CD8-positive, alpha-beta memory T cell (primary cell): ENCODE measurements at regions not wholly inside any gene's neighbourhood (a gene's known extent, or its start where the extent isn't known, plus 50 kb on each side); places are given as distances from the start of the nearest gene placed in this dataset.
"Not testable (repeated sequence)": the region's sequence is repeated elsewhere in the genome, so short reads cannot be mapped to it uniquely, and the experiment has no call there.

Experiments used
- CTCF ChIA-PET: fragments of 350-600 bp; sonication (Branson Sonifier 250); formaldehyde crosslinking; loops from one replicate; lab custom pipeline; 2021; ENCODE audit warnings: antibody characterized with exemption; lab: Charles Lee
- POLR2A ChIA-PET: fragments of 350-600 bp; sonication (Branson Sonifier 250); formaldehyde crosslinking; loops from one replicate; lab custom pipeline; 2021; ENCODE audit warnings: antibody characterized with exemption; lab: Charles Lee
- DNase-seq, 5 donors: peaks; one replicate each; pipeline versions ENCODE4 v3.0.0 to v3.0.0-alpha.2; 2020 to 2022; ENCODE audit warnings: mixed read lengths in 1 of 5
- H3K27ac ChIP-seq: one replicate; pipeline ENCODE4 v1.7.0; 2013; ENCODE audit warnings: low read depth, mild to moderate bottlenecking, low read length, moderate library complexity
- H3K27me3 ChIP-seq: 2 replicates; pipeline ENCODE4 v1.7.0; 2013; ENCODE audit warnings: low read length, mild to moderate bottlenecking; ENCODE audit not compliant: insufficient read depth, poor library complexity, severe bottlenecking
- H3K36me3 ChIP-seq: 2 replicates; pipeline ENCODE4 v1.7.0; 2013; ENCODE audit warnings: mild to moderate bottlenecking, low read length, moderate library complexity; ENCODE audit not compliant: insufficient read depth
- H3K4me1 ChIP-seq: 2 replicates; pipeline ENCODE4 v1.7.0; 2013; ENCODE audit warnings: mild to moderate bottlenecking, low read length, moderate library complexity; ENCODE audit not compliant: insufficient read depth
- H3K4me3 ChIP-seq: 2 replicates; pipeline ENCODE4 v1.7.0; 2013; ENCODE audit warnings: mild to moderate bottlenecking, low read length
- H3K9me3 ChIP-seq: 2 replicates; pipeline ENCODE4 v1.7.0; 2013; ENCODE audit warnings: mild to moderate bottlenecking, low read length
- H3K27ac Mint-ChIP-seq, 8 donors: one replicate each; pipeline ENCODE4 v1.8.0; 2020 to 2021; ENCODE audit warnings: mixed read lengths in 8 of 8, mild to moderate bottlenecking in 6 of 8, inconsistent platforms in 3 of 8, moderate library complexity in 3 of 8
- H3K27me3 Mint-ChIP-seq, 2 donors: one replicate each; pipeline ENCODE4 v1.8.0; 2020 to 2021; ENCODE audit warnings: mixed read lengths in 2 of 2, mild to moderate bottlenecking in 1 of 2, moderate library complexity in 1 of 2
- H3K36me3 Mint-ChIP-seq, 3 donors: one replicate each; pipeline ENCODE4 v1.8.0; 2020 to 2021; ENCODE audit warnings: mixed read lengths in 3 of 3, inconsistent platforms in 1 of 3, mild to moderate bottlenecking in 1 of 3
- H3K4me1 Mint-ChIP-seq, 3 donors: one replicate each; pipeline ENCODE4 v1.8.0; 2020 to 2021; ENCODE audit warnings: mixed read lengths in 3 of 3, inconsistent platforms in 1 of 3, mild to moderate bottlenecking in 1 of 3
- H3K4me3 Mint-ChIP-seq, 7 donors: one replicate each; pipeline ENCODE4 v1.8.0; 2020 to 2021; ENCODE audit warnings: mixed read lengths in 7 of 7, mild to moderate bottlenecking in 6 of 7, moderate library complexity in 4 of 7, inconsistent platforms in 2 of 7
- H3K9me3 Mint-ChIP-seq, 5 donors: one replicate each; pipeline ENCODE4 v1.8.0; 2020 to 2022; ENCODE audit warnings: mixed read lengths in 5 of 5, mild to moderate bottlenecking in 3 of 5, moderate library complexity in 2 of 5, inconsistent platforms in 1 of 5

GRCh38 chr15:20305912-20306311, 235.7 kb downstream of the GOLGA6L6 start:
- H3K4me1 Mint-ChIP-seq, H3K27me3 ChIP-seq, H3K9me3 ChIP-seq, H3K27ac Mint-ChIP-seq, H3K36me3 ChIP-seq, H3K27me3 Mint-ChIP-seq, H3K4me3 Mint-ChIP-seq, H3K36me3 Mint-ChIP-seq, DNase-seq, H3K4me3 ChIP-seq, H3K27ac ChIP-seq, POLR2A ChIA-PET, H3K9me3 Mint-ChIP-seq, CTCF ChIA-PET, H3K4me1 ChIP-seq: not testable (repeated sequence)

GRCh38 chr15:20305015-20305465, 236.6 kb downstream of the GOLGA6L6 start:
- H3K4me1 ChIP-seq, H3K36me3 Mint-ChIP-seq, H3K4me1 Mint-ChIP-seq, H3K27me3 Mint-ChIP-seq, H3K9me3 Mint-ChIP-seq, POLR2A ChIA-PET, CTCF ChIA-PET, H3K27me3 ChIP-seq, DNase-seq, H3K36me3 ChIP-seq, H3K4me3 ChIP-seq, H3K9me3 ChIP-seq, H3K27ac ChIP-seq, H3K27ac Mint-ChIP-seq, H3K4me3 Mint-ChIP-seq: not testable (repeated sequence)

GRCh38 chr15:20304282-20305014, 237.2 kb downstream of the GOLGA6L6 start:
- H3K9me3 ChIP-seq, H3K4me1 ChIP-seq, H3K9me3 Mint-ChIP-seq, H3K4me1 Mint-ChIP-seq, CTCF ChIA-PET, H3K36me3 Mint-ChIP-seq, H3K36me3 ChIP-seq, POLR2A ChIA-PET, H3K4me3 Mint-ChIP-seq, H3K27me3 ChIP-seq, H3K27me3 Mint-ChIP-seq, H3K27ac ChIP-seq, DNase-seq, H3K4me3 ChIP-seq, H3K27ac Mint-ChIP-seq: not testable (repeated sequence)

GRCh38 chr15:20303248-20304171, 238.1 kb downstream of the GOLGA6L6 start:
- POLR2A ChIA-PET, H3K4me3 Mint-ChIP-seq, CTCF ChIA-PET, H3K36me3 ChIP-seq, H3K4me1 Mint-ChIP-seq, H3K4me3 ChIP-seq, H3K36me3 Mint-ChIP-seq, H3K27ac ChIP-seq, DNase-seq, H3K9me3 Mint-ChIP-seq, H3K27me3 Mint-ChIP-seq, H3K27ac Mint-ChIP-seq, H3K9me3 ChIP-seq, H3K4me1 ChIP-seq, H3K27me3 ChIP-seq: not testable (repeated sequence)

- H3K36me3 ChIP-seq, POLR2A ChIA-PET, H3K9me3 Mint-ChIP-seq, H3K4me1 ChIP-seq, H3K36me3 Mint-ChIP-seq, CTCF ChIA-PET, H3K4me3 Mint-ChIP-seq, H3K4me3 ChIP-seq, H3K9me3 ChIP-seq, H3K27me3 ChIP-seq, H3K27ac ChIP-seq, DNase-seq, H3K27me3 Mint-ChIP-seq, H3K4me1 Mint-ChIP-seq: not testable (repeated sequence)
- peak overlapping the region in 1 of 8 donors; percentile 29 for H3K27ac Mint-ChIP-seq
Observed at GRCh38 chr15:20302141-20303069, 239.2 kb downstream of the GOLGA6L6 start.

GRCh38 chr15:20301471-20302081, 240.0 kb downstream of the GOLGA6L6 start:
- H3K4me1 ChIP-seq, H3K4me1 Mint-ChIP-seq, H3K27me3 Mint-ChIP-seq, H3K9me3 ChIP-seq, H3K4me3 ChIP-seq, H3K36me3 Mint-ChIP-seq, H3K4me3 Mint-ChIP-seq, CTCF ChIA-PET, DNase-seq, H3K27ac ChIP-seq, POLR2A ChIA-PET, H3K36me3 ChIP-seq, H3K27ac Mint-ChIP-seq, H3K9me3 Mint-ChIP-seq, H3K27me3 ChIP-seq: not testable (repeated sequence)

- H3K4me1 ChIP-seq, H3K4me3 Mint-ChIP-seq, CTCF ChIA-PET, DNase-seq, H3K36me3 Mint-ChIP-seq, H3K27ac Mint-ChIP-seq, H3K27me3 ChIP-seq, H3K9me3 Mint-ChIP-seq, H3K27me3 Mint-ChIP-seq, H3K9me3 ChIP-seq, H3K4me1 Mint-ChIP-seq, POLR2A ChIA-PET, H3K27ac ChIP-seq, H3K36me3 ChIP-seq, H3K4me3 ChIP-seq: not testable (repeated sequence)
Observed at GRCh38 chr15:20301041-20301390, 240.6 kb downstream of the GOLGA6L6 start.
